DOHH2 (cell line): ENCODE measurements at regions not wholly inside any gene's neighbourhood (a gene's known extent, or its start where the extent isn't known, plus 50 kb on each side); places are given as distances from the start of the nearest gene placed in this dataset.

ENCODE experiments used
- CTCF ChIP-seq: fragments of 200-600 bp; sonication (generic); IDR thresholded peaks from one replicate; pipeline ENCODE4 v1.5.1; 2014; ENCODE audit warnings: antibody characterized with exemption, mild to moderate bottlenecking, low read depth, low read length; ENCODE audit not compliant: poor library complexity, severe bottlenecking
- EZH2phosphoT487 ChIP-seq: fragments of 200-600 bp; sonication (generic); IDR thresholded peaks from 2 replicates; pipeline ENCODE4 v1.6.1; 2017; ENCODE audit warnings: borderline replicate concordance, mild to moderate bottlenecking, antibody characterized with exemption, low read length, moderate library complexity, mixed read lengths

GRCh38 chr4:130192787-130193186 is 1096.8 kb downstream of the C4orf33 start:
- no peak for TF ChIP-seq CTCF
- no peak for TF ChIP-seq EZH2phosphoT487
